ENCODE measurements at regions not wholly inside any gene's neighbourhood (a gene's known extent, or its start where the extent isn't known, plus 50 kb on each side); places are given as distances from the start of the nearest gene placed in this dataset.

GRCh38 chr6:130298258-130298657 is 67.6 kb upstream of the TMEM200A start:
- intact Hi-C loops (cut with micrococcal nuclease; ENCODE audit: unreplicated experiment), result no loop called here
- BruUV-seq (replicated peaks), result no TSS peak
- CTCF ChIA-PET, result interaction anchor here (1.0 kb wide), 1 partner anchor 444 kb away, joined by 3 read pairs; no protein-coding TSS in a partner anchor
- H3K4me3 ChIP-seq (ENCODE audit: low read depth, low read length, poor library complexity, severe bottlenecking), result no peak overlapping the region
- no peaks in the 10 kb centered on the region for H3K36me3 ChIP-seq (ENCODE audit: insufficient read depth, low read length, poor library complexity, severe bottlenecking)
- H3K4me1 ChIP-seq (ENCODE audit: insufficient read depth, low read length, poor library complexity, severe bottlenecking), result no peaks in the 10 kb centered on the region
- TF ChIP-seq EZH2 (IDR thresholded peaks at IDR 0.05; ENCODE audit: borderline replicate concordance, low read depth, low read length, poor library complexity, severe bottlenecking), result no peak
- H3K9me3 ChIP-seq (ENCODE audit: low read depth, low read length, poor library complexity, severe bottlenecking), result no peaks in the 10 kb centered on the region
- POLR2A ChIA-PET (ENCODE audit: low non-redundant PET), result no interaction called here
- H3K27me3 ChIP-seq (replicated peaks; ENCODE audit: insufficient read depth, low read depth, low read length, poor library complexity), result no peaks in the 10 kb centered on the region
- no peak for DNase-seq (ENCODE audit: low spot score)
- H3K27ac ChIP-seq (ENCODE audit: low read depth, low read length, poor library complexity, severe bottlenecking), result no peak overlapping the region

DNA sequence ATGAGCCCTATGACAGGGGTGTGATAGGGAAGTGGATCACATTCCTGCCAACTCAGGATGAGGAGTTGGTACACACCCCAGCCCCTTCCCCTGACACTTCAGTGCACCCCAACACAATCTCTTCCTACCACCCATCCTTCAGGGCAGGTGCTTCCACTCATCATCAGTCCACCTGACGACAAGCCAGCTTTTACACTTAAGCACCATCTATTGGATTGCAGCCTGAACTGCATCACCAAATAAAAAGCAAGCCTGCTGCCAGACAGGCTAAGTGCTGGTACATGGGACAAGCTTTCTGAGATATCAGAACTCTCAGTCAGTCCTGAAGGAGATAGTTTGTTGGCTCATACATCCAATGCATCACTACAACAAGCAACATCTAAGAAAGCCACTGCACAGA is 69.0 kb upstream of the TMEM200A start:
- Histone ChIP-seq H3K9me3 (ENCODE audit: low read depth, low read length, poor library complexity, severe bottlenecking) (no peaks in the 10 kb centered on the region), H3K27ac (ENCODE audit: low read depth, low read length, poor library complexity, severe bottlenecking) (no peak overlapping the region), H3K4me1 (ENCODE audit: insufficient read depth, low read length, poor library complexity, severe bottlenecking) (no peaks in the 10 kb centered on the region), H3K36me3 (ENCODE audit: insufficient read depth, low read length, poor library complexity, severe bottlenecking) (no peaks in the 10 kb centered on the region), H3K27me3 (replicated peaks; ENCODE audit: insufficient read depth, low read depth, low read length, poor library complexity) (no peaks in the 10 kb centered on the region), H3K4me3 (ENCODE audit: low read depth, low read length, poor library complexity, severe bottlenecking) (no peak overlapping the region)
- ChIA-PET POLR2A (ENCODE audit: low non-redundant PET) (no interaction called here), CTCF (no interaction called here)
- no peak for TF ChIP-seq EZH2 (IDR thresholded peaks at IDR 0.05; ENCODE audit: borderline replicate concordance, low read depth, low read length, poor library complexity, severe bottlenecking)
- TF ChIP-seq, protein P1, sequence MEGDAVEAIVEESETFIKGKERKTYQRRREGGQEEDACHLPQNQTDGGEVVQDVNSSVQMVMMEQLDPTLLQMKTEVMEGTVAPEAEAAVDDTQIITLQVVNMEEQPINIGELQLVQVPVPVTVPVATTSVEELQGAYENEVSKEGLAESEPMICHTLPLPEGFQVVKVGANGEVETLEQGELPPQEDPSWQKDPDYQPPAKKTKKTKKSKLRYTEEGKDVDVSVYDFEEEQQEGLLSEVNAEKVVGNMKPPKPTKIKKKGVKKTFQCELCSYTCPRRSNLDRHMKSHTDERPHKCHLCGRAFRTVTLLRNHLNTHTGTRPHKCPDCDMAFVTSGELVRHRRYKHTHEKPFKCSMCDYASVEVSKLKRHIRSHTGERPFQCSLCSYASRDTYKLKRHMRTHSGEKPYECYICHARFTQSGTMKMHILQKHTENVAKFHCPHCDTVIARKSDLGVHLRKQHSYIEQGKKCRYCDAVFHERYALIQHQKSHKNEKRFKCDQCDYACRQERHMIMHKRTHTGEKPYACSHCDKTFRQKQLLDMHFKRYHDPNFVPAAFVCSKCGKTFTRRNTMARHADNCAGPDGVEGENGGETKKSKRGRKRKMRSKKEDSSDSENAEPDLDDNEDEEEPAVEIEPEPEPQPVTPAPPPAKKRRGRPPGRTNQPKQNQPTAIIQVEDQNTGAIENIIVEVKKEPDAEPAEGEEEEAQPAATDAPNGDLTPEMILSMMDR (conservative IDR thresholded peaks at IDR 0.05; ENCODE audit: low read depth, low read length), result no peak
- intact Hi-C loops (cut with micrococcal nuclease; ENCODE audit: unreplicated experiment), result no loop called here
- DNase-seq (ENCODE audit: low spot score), result no peak
- BruUV-seq (replicated peaks), result no TSS peak

GRCh38 chr6:130293800-130294199 is 71.0 kb upstream of the SAMD3 start:
- H3K4me1 ChIP-seq (ENCODE audit: insufficient read depth, low read length, poor library complexity, severe bottlenecking), result no peaks in the 10 kb centered on the region
- ChIA-PET POLR2A (ENCODE audit: low non-redundant PET) (interaction anchor here (0.6 kb wide), 1 partner anchor 13 kb away, joined by 5 read pairs; no protein-coding TSS in a partner anchor), CTCF (interaction anchor here (0.6 to 2.2 kb wide), 3 partner anchors 11 to 404 kb away, joined by 3 to 5 read pairs (median 3); no protein-coding TSS in a partner anchor)
- DNase-seq (ENCODE audit: low spot score), result peak; percentile 61
- no peak overlapping the region for H3K27ac ChIP-seq (ENCODE audit: low read depth, low read length, poor library complexity, severe bottlenecking)
- no peaks in the 10 kb centered on the region for H3K27me3 ChIP-seq (replicated peaks; ENCODE audit: insufficient read depth, low read depth, low read length, poor library complexity)
- intact Hi-C loops (cut with micrococcal nuclease; ENCODE audit: unreplicated experiment), result loop anchor here (5.0 kb wide), 1 partner anchor 549 kb away; no protein-coding TSS in a partner anchor
- H3K36me3 ChIP-seq (ENCODE audit: insufficient read depth, low read length, poor library complexity, severe bottlenecking), result no peaks in the 10 kb centered on the region
- no peak overlapping the region for H3K4me3 ChIP-seq (ENCODE audit: low read depth, low read length, poor library complexity, severe bottlenecking)
- TF ChIP-seq, protein P1 (conservative IDR thresholded peaks at IDR 0.05; ENCODE audit: low read depth, low read length), result peak; percentile 70
- no peak for TF ChIP-seq EZH2 (IDR thresholded peaks at IDR 0.05; ENCODE audit: borderline replicate concordance, low read depth, low read length, poor library complexity, severe bottlenecking)
- BruUV-seq (replicated peaks), result no TSS peak
- H3K9me3 ChIP-seq (ENCODE audit: low read depth, low read length, poor library complexity, severe bottlenecking), result no peaks in the 10 kb centered on the region

DNA sequence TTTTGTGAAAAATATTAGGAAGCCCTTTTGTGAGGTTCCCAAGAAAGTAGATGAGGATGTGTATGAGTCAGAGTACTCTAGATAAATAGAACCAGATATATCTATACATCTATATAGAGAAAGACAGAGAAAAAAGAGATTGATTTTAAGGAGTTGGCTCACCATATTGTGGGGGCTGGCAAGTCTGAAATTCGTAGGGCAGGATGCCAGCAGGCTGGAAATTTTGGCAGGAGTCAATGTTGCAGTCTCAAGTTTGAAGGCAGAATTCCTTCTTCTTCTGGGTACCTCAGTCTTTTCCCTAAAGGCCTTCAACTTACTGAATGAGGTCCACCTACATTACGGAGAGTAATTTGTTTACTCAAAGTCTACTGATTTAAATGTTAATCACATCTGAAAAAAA is 65.3 kb upstream of the SAMD3 start:
- Histone ChIP-seq H3K9me3 (ENCODE audit: low read depth, low read length, poor library complexity, severe bottlenecking) (no peaks in the 10 kb centered on the region), H3K27me3 (replicated peaks; ENCODE audit: insufficient read depth, low read depth, low read length, poor library complexity) (no peaks in the 10 kb centered on the region), H3K27ac (ENCODE audit: low read depth, low read length, poor library complexity, severe bottlenecking) (no peak overlapping the region), H3K4me1 (ENCODE audit: insufficient read depth, low read length, poor library complexity, severe bottlenecking) (no peaks in the 10 kb centered on the region), H3K4me3 (ENCODE audit: low read depth, low read length, poor library complexity, severe bottlenecking) (no peak overlapping the region), H3K36me3 (ENCODE audit: insufficient read depth, low read length, poor library complexity, severe bottlenecking) (no peaks in the 10 kb centered on the region)
- POLR2A ChIA-PET (ENCODE audit: low non-redundant PET), result interaction anchor here (0.6 kb wide), 1 partner anchor 9 kb away, joined by 3 read pairs; no protein-coding TSS in a partner anchor
- BruUV-seq (replicated peaks), result no TSS peak
- intact Hi-C loops (cut with micrococcal nuclease; ENCODE audit: unreplicated experiment), result loop anchor here (10.0 kb wide), 2 partner anchors 213 to 243 kb away; no protein-coding TSS in a partner anchor
- no peak for DNase-seq (ENCODE audit: low spot score)
- CTCF ChIA-PET, result no interaction called here
- TF ChIP-seq EZH2 (IDR thresholded peaks at IDR 0.05; ENCODE audit: borderline replicate concordance, low read depth, low read length, poor library complexity, severe bottlenecking), result no peak
- TF ChIP-seq, protein P1 (conservative IDR thresholded peaks at IDR 0.05; ENCODE audit: low read depth, low read length), result no peak

Data from A673 (cell line).